ENCODE measurements at regions not wholly inside any gene's neighbourhood (a gene's known extent, or its start where the extent isn't known, plus 50 kb on each side); places are given as distances from the start of the nearest gene placed in this dataset.

GRCh38 chr6:71727632-71728294 is 158.6 kb upstream of the RIMS1 start:
- peaks cover 26% of the 10 kb centered on the region for H3K4me1 Mint-ChIP-seq (ENCODE audit: low read depth)
- H3K27ac Mint-ChIP-seq, result no peak overlapping the region
- DNase-seq, result no peak
- H3K27me3 Mint-ChIP-seq (ENCODE audit: insufficient read depth), result peaks cover 7% of the 10 kb centered on the region; the same call in 1 of the 2 replicates
- peak overlapping the region; percentile 11; the same call in 1 of the 2 replicates for H3K4me3 Mint-ChIP-seq
- no peaks in the 10 kb centered on the region for H3K36me3 Mint-ChIP-seq (ENCODE audit: low read depth)
- H3K9me3 Mint-ChIP-seq, result no peaks in the 10 kb centered on the region
- TF ChIP-seq CTCF (IDR thresholded peaks at IDR 0.05), result no peak

DNA sequence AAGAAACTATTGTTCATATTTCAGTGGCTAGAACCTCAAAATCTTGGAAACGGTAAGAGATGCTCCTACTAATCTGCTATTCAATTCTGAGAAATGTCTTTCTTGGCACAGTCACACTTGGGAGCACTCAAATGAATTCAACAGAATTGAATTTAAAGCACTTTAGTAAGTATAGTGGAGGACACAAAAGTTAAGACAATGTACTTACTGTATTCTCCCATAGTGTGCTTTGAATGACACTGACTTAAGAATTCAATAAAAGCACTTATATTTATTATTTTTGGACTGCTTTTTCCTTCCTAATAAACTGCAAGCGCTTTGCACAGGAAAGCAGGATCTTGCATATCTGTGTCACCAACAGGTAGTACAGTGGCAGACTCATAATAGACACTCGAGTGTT is 156.1 kb upstream of the RIMS1 start:
- H3K27ac Mint-ChIP-seq, result no peak overlapping the region
- H3K4me1 Mint-ChIP-seq (ENCODE audit: low read depth), result peaks cover 10% of the 10 kb centered on the region
- DNase-seq, result no peak
- peaks cover 7% of the 10 kb centered on the region; the same call in 1 of the 2 replicates for H3K27me3 Mint-ChIP-seq (ENCODE audit: insufficient read depth)
- no peak for TF ChIP-seq CTCF (IDR thresholded peaks at IDR 0.05)
- H3K4me3 Mint-ChIP-seq, result no peak overlapping the region
- no peaks in the 10 kb centered on the region for H3K9me3 Mint-ChIP-seq
- H3K36me3 Mint-ChIP-seq (ENCODE audit: low read depth), result no peaks in the 10 kb centered on the region

GRCh38 chr6:71733970-71734899 is 152.1 kb upstream of the RIMS1 start:
- Mint-ChIP-seq H3K27me3 (ENCODE audit: insufficient read depth) (peaks cover 12% of the 10 kb centered on the region; the same call in 1 of the 2 replicates), H3K4me3 (no peak overlapping the region), H3K36me3 (ENCODE audit: low read depth) (no peaks in the 10 kb centered on the region), H3K9me3 (no peaks in the 10 kb centered on the region), H3K27ac (no peak overlapping the region), H3K4me1 (ENCODE audit: low read depth) (no peaks in the 10 kb centered on the region)
- TF ChIP-seq CTCF (IDR thresholded peaks at IDR 0.05), result no peak
- DNase-seq, result no peak

DNA sequence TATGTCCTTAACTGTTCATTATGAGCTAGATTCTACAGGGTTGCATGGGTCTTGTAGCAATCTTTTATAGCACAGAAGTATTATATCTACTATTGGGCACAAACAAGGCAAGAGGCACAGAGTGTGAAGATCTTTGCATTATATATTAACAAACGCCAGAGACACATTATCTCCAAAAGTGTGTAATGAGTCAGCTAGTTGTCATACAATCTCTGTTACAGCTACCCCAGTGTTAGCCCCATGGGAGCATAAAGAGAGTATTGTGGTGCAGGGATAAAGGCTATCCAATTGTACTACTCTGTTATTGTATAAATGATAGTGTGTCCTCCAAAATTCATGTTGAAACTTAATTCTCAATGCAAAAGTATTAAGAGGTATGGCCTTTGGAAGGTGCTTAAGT is 148.4 kb upstream of the RIMS1 start:
- Mint-ChIP-seq H3K27me3 (ENCODE audit: insufficient read depth) (peaks cover 9% of the 10 kb centered on the region; the same call in 1 of the 2 replicates), H3K4me1 (ENCODE audit: low read depth) (no peaks in the 10 kb centered on the region), H3K9me3 (no peaks in the 10 kb centered on the region), H3K36me3 (ENCODE audit: low read depth) (no peaks in the 10 kb centered on the region), H3K4me3 (no peak overlapping the region), H3K27ac (no peak overlapping the region)
- TF ChIP-seq CTCF (IDR thresholded peaks at IDR 0.05), result no peak
- DNase-seq, result no peak

DNA sequence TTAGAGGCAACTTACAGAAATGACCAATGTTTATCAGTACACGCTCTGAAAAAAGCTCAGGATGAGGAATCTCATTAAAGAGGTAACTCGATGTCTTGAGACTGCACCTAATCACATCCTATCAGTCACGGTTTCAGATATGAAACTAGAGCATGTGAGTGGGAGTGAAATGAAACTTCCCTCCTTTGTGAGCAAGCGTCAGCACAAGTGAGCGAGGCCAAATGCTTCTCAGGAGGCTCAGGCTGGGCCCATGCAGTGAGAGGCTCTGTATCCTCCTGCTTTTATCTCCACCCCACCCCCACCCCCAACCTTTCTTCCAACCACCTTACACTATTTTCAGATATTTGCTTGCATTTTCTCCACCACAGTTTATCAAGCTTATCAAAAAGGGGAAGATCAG is 140.8 kb upstream of the RIMS1 start:
- H3K27me3 Mint-ChIP-seq (ENCODE audit: insufficient read depth), result peaks cover 2% of the 10 kb centered on the region
- TF ChIP-seq CTCF (IDR thresholded peaks at IDR 0.05), result no peak
- no peaks in the 10 kb centered on the region for H3K9me3 Mint-ChIP-seq
- DNase-seq, result no peak
- no peak overlapping the region for H3K27ac Mint-ChIP-seq
- H3K4me1 Mint-ChIP-seq (ENCODE audit: low read depth), result no peaks in the 10 kb centered on the region
- H3K36me3 Mint-ChIP-seq (ENCODE audit: low read depth), result no peaks in the 10 kb centered on the region
- H3K4me3 Mint-ChIP-seq, result no peak overlapping the region
